PC-9 (cell line): ENCODE measurements at regions not wholly inside any gene's neighbourhood (a gene's known extent, or its start where the extent isn't known, plus 50 kb on each side); places are given as distances from the start of the nearest gene placed in this dataset.

Source experiments
- BruUV-seq: library from RNA; stranded (reverse); fragments of 400-500 nt; replicated peaks from 2 replicates; lab custom pipeline; 2021; lab: Mats Ljungman, UMichigan
- CTCF ChIA-PET: fragments of 300-600 bp; sonication (Branson Sonifier 250); formaldehyde crosslinking; loops from one replicate; lab custom pipeline; 2022; ENCODE audit warnings: antibody characterized with exemption; lab: Charles Lee
- POLR2A ChIA-PET: fragments of 300-600 bp; sonication (Branson Sonifier 250); formaldehyde crosslinking; loops from one replicate; lab custom pipeline; 2022; ENCODE audit warnings: antibody characterized with exemption; ENCODE audit not compliant: unreplicated experiment; lab: Charles Lee
- DNase-seq, 2 experiments: peaks; one replicate each; pipeline versions ENCODE4 v3.0.0 to v3.0.0-alpha.2; 2015 to 2022; ENCODE audit warnings: mixed read lengths in 1 of 2
- H2AFZ ChIP-seq: fragments of 200-600 bp; sonication (generic); 2 replicates; pipeline ENCODE4 v1.8.1; 2017; ENCODE audit warnings: antibody characterized with exemption
- H3F3A ChIP-seq: fragments of 200-600 bp; sonication (generic); 2 replicates; pipeline ENCODE4 v1.8.1; 2017; ENCODE audit warnings: antibody characterized with exemption, mild to moderate bottlenecking, low read depth; ENCODE audit not compliant: insufficient read depth
- H3K27ac ChIP-seq: fragments of 200-600 bp; sonication (generic); 2 replicates; pipeline ENCODE4 v1.6.1; 2016; ENCODE audit warnings: mixed run types
- H3K27me3 ChIP-seq: fragments of 200-600 bp; sonication (generic); 2 replicates; pipeline ENCODE4 v1.6.1; 2016; ENCODE audit warnings: low read depth, mixed run types; ENCODE audit not compliant: insufficient read depth
- H3K36me3 ChIP-seq: fragments of 200-600 bp; sonication (generic); 2 replicates; pipeline ENCODE4 v1.6.1; 2016; ENCODE audit warnings: low read depth, mixed run types
- H3K4me1 ChIP-seq: fragments of 200-600 bp; sonication (generic); replicated peaks from 2 replicates; pipeline ENCODE4 v1.6.1; 2016; ENCODE audit warnings: mixed run types; ENCODE audit not compliant: insufficient read depth
- H3K4me2 ChIP-seq: fragments of 200-600 bp; sonication (generic); 2 replicates; pipeline ENCODE4 v1.6.1; 2017; ENCODE audit warnings: mixed run types
- H3K4me3 ChIP-seq: fragments of 200-600 bp; sonication (generic); 2 replicates; pipeline ENCODE4 v1.6.1; 2016; ENCODE audit warnings: mixed run types
- H3K79me2 ChIP-seq: fragments of 200-600 bp; sonication (generic); 2 replicates; pipeline ENCODE4 v1.6.1; 2017; ENCODE audit warnings: low read depth, mixed run types
- H3K9me2 ChIP-seq: fragments of 200-600 bp; sonication (generic); 2 replicates; pipeline ENCODE4 v1.8.1; 2017; ENCODE audit warnings: mild to moderate bottlenecking; ENCODE audit not compliant: insufficient read depth
- H3K9me3 ChIP-seq: fragments of 200-600 bp; sonication (generic); 2 replicates; pipeline ENCODE4 v1.8.1; 2016; ENCODE audit warnings: low read depth; ENCODE audit not compliant: insufficient read depth
- H4K20me1 ChIP-seq: fragments of 200-600 bp; sonication (generic); 2 replicates; pipeline ENCODE4 v1.8.1; 2017; ENCODE audit not compliant: insufficient read depth
- EZH2 ChIP-seq: fragments of 200-600 bp; sonication (generic); IDR thresholded peaks from 2 replicates; pipeline ENCODE4 v1.8.0; 2017; ENCODE audit warnings: antibody characterized with exemption, low read depth
- intact Hi-C: fragments of 100-400 bp; cut with micrococcal nuclease; formaldehyde crosslinking; loops from one replicate; pipeline ENCODE4 v1.10.0; 2022; ENCODE audit not compliant: unreplicated experiment
- TF ChIP-seq, protein P1 (sequence below): fragments of 200-600 bp; sonication (generic); conservative IDR thresholded peaks from 2 replicates; pipeline ENCODE4 v1.6.1; 2017; ENCODE audit warnings: mixed run types, antibody characterized with exemption, mild to moderate bottlenecking, moderate library complexity

DNA sequence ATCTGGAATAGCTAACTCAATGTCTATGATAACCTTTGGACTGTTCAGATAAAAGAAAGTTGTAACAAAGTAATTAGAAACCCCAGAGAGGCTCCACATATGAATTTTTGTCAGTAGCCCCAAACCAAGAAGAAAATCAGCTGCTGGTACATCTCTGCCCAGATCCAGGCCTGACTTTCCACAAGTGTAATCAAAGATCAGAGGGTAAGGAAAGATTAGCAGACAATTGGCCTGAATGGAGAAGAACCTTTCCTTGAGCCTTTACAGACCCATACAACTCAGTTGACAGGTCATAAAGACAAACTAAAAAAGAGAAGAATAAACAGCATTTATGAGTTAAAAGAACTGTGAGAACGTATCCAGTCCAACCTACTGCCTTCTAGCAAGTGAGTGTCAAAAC lies 366.7 kb upstream of the PKN2 start:
- intact Hi-C loops: no loop called here
- H3F3A ChIP-seq: no peaks in the 10 kb centered on the region
- no peaks in the 10 kb centered on the region for H3K79me2 ChIP-seq
- no peak for DNase-seq
- H3K4me2 ChIP-seq: no peak overlapping the region
- ChIA-PET POLR2A (no interaction called here), CTCF (no interaction called here)
- no peak overlapping the region for H3K4me3 ChIP-seq
- H3K9me3 ChIP-seq: no peaks in the 10 kb centered on the region
- no peak for TF ChIP-seq EZH2
- TF ChIP-seq, protein P1, sequence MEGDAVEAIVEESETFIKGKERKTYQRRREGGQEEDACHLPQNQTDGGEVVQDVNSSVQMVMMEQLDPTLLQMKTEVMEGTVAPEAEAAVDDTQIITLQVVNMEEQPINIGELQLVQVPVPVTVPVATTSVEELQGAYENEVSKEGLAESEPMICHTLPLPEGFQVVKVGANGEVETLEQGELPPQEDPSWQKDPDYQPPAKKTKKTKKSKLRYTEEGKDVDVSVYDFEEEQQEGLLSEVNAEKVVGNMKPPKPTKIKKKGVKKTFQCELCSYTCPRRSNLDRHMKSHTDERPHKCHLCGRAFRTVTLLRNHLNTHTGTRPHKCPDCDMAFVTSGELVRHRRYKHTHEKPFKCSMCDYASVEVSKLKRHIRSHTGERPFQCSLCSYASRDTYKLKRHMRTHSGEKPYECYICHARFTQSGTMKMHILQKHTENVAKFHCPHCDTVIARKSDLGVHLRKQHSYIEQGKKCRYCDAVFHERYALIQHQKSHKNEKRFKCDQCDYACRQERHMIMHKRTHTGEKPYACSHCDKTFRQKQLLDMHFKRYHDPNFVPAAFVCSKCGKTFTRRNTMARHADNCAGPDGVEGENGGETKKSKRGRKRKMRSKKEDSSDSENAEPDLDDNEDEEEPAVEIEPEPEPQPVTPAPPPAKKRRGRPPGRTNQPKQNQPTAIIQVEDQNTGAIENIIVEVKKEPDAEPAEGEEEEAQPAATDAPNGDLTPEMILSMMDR: no peak
- no peaks in the 10 kb centered on the region for H3K4me1 ChIP-seq
- no peaks in the 10 kb centered on the region for H4K20me1 ChIP-seq
- H2AFZ ChIP-seq: no peak overlapping the region
- H3K27me3 ChIP-seq: no peaks in the 10 kb centered on the region
- no peak overlapping the region for H3K27ac ChIP-seq
- no peaks in the 10 kb centered on the region for H3K9me2 ChIP-seq
- no TSS peak for BruUV-seq
- H3K36me3 ChIP-seq: no peaks in the 10 kb centered on the region

DNA sequence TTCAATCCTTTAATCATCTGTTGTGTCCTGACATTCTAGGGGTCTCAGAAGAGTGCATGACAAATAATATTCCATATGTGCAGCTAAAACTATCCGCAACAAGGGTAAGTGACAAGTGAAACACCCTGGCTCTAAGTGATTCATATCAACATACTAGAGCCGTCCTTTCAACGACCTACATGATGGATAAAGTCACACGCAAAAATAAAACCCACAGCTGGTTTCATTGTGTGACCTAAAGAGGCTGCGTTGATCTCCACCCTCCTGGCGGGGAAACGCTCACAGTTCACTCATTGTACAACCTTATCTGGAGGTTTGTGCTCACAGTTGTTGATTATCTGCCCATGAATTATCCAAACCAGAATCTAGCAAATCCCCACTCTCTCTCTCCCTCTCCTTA lies 365.3 kb upstream of the PKN2 start:
- intact Hi-C loops: no loop called here
- H3K9me3 ChIP-seq: no peaks in the 10 kb centered on the region
- H3K27ac ChIP-seq: no peak overlapping the region
- POLR2A ChIA-PET: no interaction called here
- H3F3A ChIP-seq: no peaks in the 10 kb centered on the region
- H3K4me3 ChIP-seq: no peak overlapping the region
- no peaks in the 10 kb centered on the region for H3K27me3 ChIP-seq
- no peak overlapping the region for H2AFZ ChIP-seq
- no peak overlapping the region for H3K4me2 ChIP-seq
- no peaks in the 10 kb centered on the region for H4K20me1 ChIP-seq
- no peaks in the 10 kb centered on the region for H3K79me2 ChIP-seq
- CTCF ChIA-PET: no interaction called here
- no peaks in the 10 kb centered on the region for H3K36me3 ChIP-seq
- no TSS peak for BruUV-seq
- H3K4me1 ChIP-seq: no peaks in the 10 kb centered on the region
- TF ChIP-seq, protein P1: no peak
- TF ChIP-seq EZH2: no peak
- DNase-seq: no peak
- no peaks in the 10 kb centered on the region for H3K9me2 ChIP-seq

DNA sequence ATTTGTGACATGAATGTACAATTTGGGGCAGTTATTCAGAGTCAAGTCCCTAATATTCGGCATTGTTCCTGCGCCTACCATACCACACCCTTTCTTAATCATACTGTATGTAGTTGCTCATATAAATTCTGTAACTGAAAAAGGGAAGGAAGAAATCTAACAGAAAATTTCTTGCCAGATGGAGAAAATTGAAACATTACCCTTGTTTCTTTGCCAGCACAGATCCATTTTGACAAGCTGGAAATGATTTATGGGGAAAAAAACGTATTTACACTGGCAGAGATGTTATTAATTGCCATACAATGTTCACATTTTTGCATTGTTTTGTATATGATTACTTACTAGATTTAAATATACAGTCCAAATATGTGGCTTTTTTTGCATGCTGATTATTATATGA lies 363.8 kb upstream of the PKN2 start:
- TF ChIP-seq EZH2: no peak
- TF ChIP-seq, protein P1: no peak
- ChIA-PET CTCF (no interaction called here), POLR2A (no interaction called here)
- no peaks in the 10 kb centered on the region for H3K9me3 ChIP-seq
- H3K9me2 ChIP-seq: no peaks in the 10 kb centered on the region
- no peak overlapping the region for H2AFZ ChIP-seq
- H3K27me3 ChIP-seq: no peaks in the 10 kb centered on the region
- H3K4me1 ChIP-seq: no peaks in the 10 kb centered on the region
- H3F3A ChIP-seq: no peaks in the 10 kb centered on the region
- no peaks in the 10 kb centered on the region for H4K20me1 ChIP-seq
- no peak overlapping the region for H3K4me3 ChIP-seq
- no peak overlapping the region for H3K27ac ChIP-seq
- no peaks in the 10 kb centered on the region for H3K79me2 ChIP-seq
- H3K4me2 ChIP-seq: no peak overlapping the region
- no peaks in the 10 kb centered on the region for H3K36me3 ChIP-seq
- no TSS peak for BruUV-seq
- no peak for DNase-seq
- intact Hi-C loops: no loop called here
